Epithelial cell of proximal tubule (primary cell): ENCODE measurements at regions not wholly inside any gene's neighbourhood (a gene's known extent, or its start where the extent isn't known, plus 50 kb on each side); places are given as distances from the start of the nearest gene placed in this dataset.

Source experiments
- DNase-seq: peaks from one replicate; pipeline ENCODE4 v3.0.0-alpha.2; 2011; ENCODE audit warnings: low read depth
- H3K4me3 ChIP-seq: 2 replicates; pipeline ENCODE4 v1.5.1; 2011; ENCODE audit warnings: low read depth, mild to moderate bottlenecking, low read length
- CTCF ChIP-seq: conservative IDR thresholded peaks from 2 replicates; pipeline ENCODE4 v1.5.1; 2012; ENCODE audit warnings: low read depth, mild to moderate bottlenecking, low read length

- no peak for TF ChIP-seq CTCF
- DNase-seq, result no peak
- H3K4me3 ChIP-seq, result no peak overlapping the region
Observed at GRCh38 chr1:96187020-96187419, 534.6 kb upstream of the PTBP2 start.

- no peak for TF ChIP-seq CTCF
- DNase-seq, result no peak
- no peak overlapping the region for H3K4me3 ChIP-seq
Observed at GRCh38 chr1:96191165-96191564, 530.4 kb upstream of the PTBP2 start.

GRCh38 chr1:96206451-96206850 lies 515.1 kb upstream of the PTBP2 start:
- no peak for DNase-seq
- TF ChIP-seq CTCF, result no peak
- no peak overlapping the region for H3K4me3 ChIP-seq

- TF ChIP-seq CTCF, result no peak
- no peak for DNase-seq
- no peak overlapping the region for H3K4me3 ChIP-seq
Observed at GRCh38 chr1:96207936-96208335, 513.6 kb upstream of the PTBP2 start.

- H3K4me3 ChIP-seq, result no peak overlapping the region
- no peak for TF ChIP-seq CTCF
- no peak for DNase-seq
Observed at GRCh38 chr1:96208428-96208827, 513.2 kb upstream of the PTBP2 start.

- no peak for TF ChIP-seq CTCF
- no peak for DNase-seq
- H3K4me3 ChIP-seq, result no peak overlapping the region
Observed at GRCh38 chr1:96210054-96210453, 511.5 kb upstream of the PTBP2 start.

GRCh38 chr1:96211202-96211601 lies 510.4 kb upstream of the PTBP2 start:
- H3K4me3 ChIP-seq, result no peak overlapping the region
- DNase-seq, result no peak
- TF ChIP-seq CTCF, result no peak
